HepG2 (cell line): ENCODE measurements at regions not wholly inside any gene's neighbourhood (a gene's known extent, or its start where the extent isn't known, plus 50 kb on each side); places are given as distances from the start of the nearest gene placed in this dataset.

ENCODE experiments used
- ADNP ChIP-seq: sonication (generic); formaldehyde crosslinking; IDR thresholded peaks from 2 replicates; pipeline ENCODE4 v1.4.0; 2020; ENCODE audit warnings: missing genetic modification reagents
- ARNTL ChIP-seq: sonication (generic); formaldehyde crosslinking; IDR thresholded peaks from 2 replicates; pipeline ENCODE4 v1.4.0; 2020; ENCODE audit warnings: mild to moderate bottlenecking, missing genetic modification reagents
- ATF1 ChIP-seq: IDR thresholded peaks from 2 replicates; pipeline ENCODE4 v1.6.1; 2016; ENCODE audit warnings: mild to moderate bottlenecking, control low read depth
- CBX5 ChIP-seq: sonication (generic); formaldehyde crosslinking; IDR thresholded peaks from 2 replicates; pipeline ENCODE4 v1.4.0; 2020; ENCODE audit warnings: missing genetic modification reagents, borderline replicate concordance
- ESRRA ChIP-seq: sonication (generic); formaldehyde crosslinking; IDR thresholded peaks from 2 replicates; pipeline ENCODE4 v1.5.1; 2020; ENCODE audit warnings: mild to moderate bottlenecking, low read depth, missing genetic modification reagents
- HCFC1 ChIP-seq: fragments of 150-350 bp; IDR thresholded peaks from 2 replicates; pipeline ENCODE4 v1.6.1; 2014; ENCODE audit warnings: low read depth, low read length
- MEIS2 ChIP-seq: sonication (generic); formaldehyde crosslinking; IDR thresholded peaks from 2 replicates; pipeline ENCODE4 v1.9.0; 2021; ENCODE audit warnings: mild to moderate bottlenecking, missing genetic modification reagents
- MIXL1 ChIP-seq: IDR thresholded peaks from 2 replicates; pipeline ENCODE4 v1.6.1; 2016
- NCOA5 ChIP-seq: sonication (generic); formaldehyde crosslinking; IDR thresholded peaks from 2 replicates; pipeline ENCODE4 v1.4.0; 2020; ENCODE audit warnings: missing genetic modification reagents
- NFE2L2 ChIP-seq: fragments of 150-350 bp; IDR thresholded peaks from 2 replicates; pipeline ENCODE4 v1.6.1; 2014; ENCODE audit warnings: low read length
- PLRG1 ChIP-seq: fragments of 450-650 bp; conservative IDR thresholded peaks from 2 replicates; pipeline ENCODE4 v1.6.1; 2016
- SMAD3 ChIP-seq: sonication (generic); formaldehyde crosslinking; IDR thresholded peaks from 2 replicates; pipeline ENCODE4 v1.4.0; 2020; ENCODE audit warnings: missing genetic modification reagents
- SPEN ChIP-seq: sonication (generic); formaldehyde crosslinking; IDR thresholded peaks from 2 replicates; pipeline ENCODE4 v1.5.1; 2020; ENCODE audit warnings: low read depth, mild to moderate bottlenecking, missing genetic modification reagents
- TBX3 ChIP-seq: fragments of 450-650 bp; IDR thresholded peaks from 2 replicates; pipeline ENCODE4 v1.6.1; 2017; ENCODE audit warnings: antibody characterized with exemption, mild to moderate bottlenecking, inconsistent platforms, borderline replicate concordance
- TFE3 ChIP-seq: IDR thresholded peaks from 2 replicates; pipeline ENCODE4 v1.6.1; 2016
- ZNF253 ChIP-seq: sonication (generic); formaldehyde crosslinking; IDR thresholded peaks from 2 replicates; pipeline ENCODE4 v1.8.0; 2022; ENCODE audit warnings: mild to moderate bottlenecking, missing genetic modification reagents, borderline replicate concordance
- ZNF547 ChIP-seq: sonication (generic); formaldehyde crosslinking; IDR thresholded peaks from 2 replicates; pipeline ENCODE4 v1.5.1; 2020; ENCODE audit warnings: mild to moderate bottlenecking, missing genetic modification reagents
- ZNF616 ChIP-seq: sonication (generic); formaldehyde crosslinking; IDR thresholded peaks from 2 replicates; pipeline ENCODE4 v1.5.0; 2020; ENCODE audit warnings: low read depth, mild to moderate bottlenecking, missing genetic modification reagents
- ZNF776 ChIP-seq: sonication (generic); formaldehyde crosslinking; IDR thresholded peaks from 2 replicates; pipeline ENCODE4 v1.4.0; 2020; ENCODE audit warnings: mild to moderate bottlenecking, missing genetic modification reagents
- TF ChIP-seq, protein P1 (sequence below): sonication (generic); formaldehyde crosslinking; IDR thresholded peaks from 2 replicates; pipeline ENCODE4 v1.4.0; 2020; ENCODE audit warnings: mild to moderate bottlenecking, missing genetic modification reagents
- TF ChIP-seq, protein P2 (sequence below): sonication (generic); formaldehyde crosslinking; IDR thresholded peaks from 2 replicates; pipeline ENCODE4 v1.8.1; 2023; ENCODE audit warnings: missing genetic modification reagents, inconsistent platforms, borderline replicate concordance

- TF ChIP-seq, protein P1, sequence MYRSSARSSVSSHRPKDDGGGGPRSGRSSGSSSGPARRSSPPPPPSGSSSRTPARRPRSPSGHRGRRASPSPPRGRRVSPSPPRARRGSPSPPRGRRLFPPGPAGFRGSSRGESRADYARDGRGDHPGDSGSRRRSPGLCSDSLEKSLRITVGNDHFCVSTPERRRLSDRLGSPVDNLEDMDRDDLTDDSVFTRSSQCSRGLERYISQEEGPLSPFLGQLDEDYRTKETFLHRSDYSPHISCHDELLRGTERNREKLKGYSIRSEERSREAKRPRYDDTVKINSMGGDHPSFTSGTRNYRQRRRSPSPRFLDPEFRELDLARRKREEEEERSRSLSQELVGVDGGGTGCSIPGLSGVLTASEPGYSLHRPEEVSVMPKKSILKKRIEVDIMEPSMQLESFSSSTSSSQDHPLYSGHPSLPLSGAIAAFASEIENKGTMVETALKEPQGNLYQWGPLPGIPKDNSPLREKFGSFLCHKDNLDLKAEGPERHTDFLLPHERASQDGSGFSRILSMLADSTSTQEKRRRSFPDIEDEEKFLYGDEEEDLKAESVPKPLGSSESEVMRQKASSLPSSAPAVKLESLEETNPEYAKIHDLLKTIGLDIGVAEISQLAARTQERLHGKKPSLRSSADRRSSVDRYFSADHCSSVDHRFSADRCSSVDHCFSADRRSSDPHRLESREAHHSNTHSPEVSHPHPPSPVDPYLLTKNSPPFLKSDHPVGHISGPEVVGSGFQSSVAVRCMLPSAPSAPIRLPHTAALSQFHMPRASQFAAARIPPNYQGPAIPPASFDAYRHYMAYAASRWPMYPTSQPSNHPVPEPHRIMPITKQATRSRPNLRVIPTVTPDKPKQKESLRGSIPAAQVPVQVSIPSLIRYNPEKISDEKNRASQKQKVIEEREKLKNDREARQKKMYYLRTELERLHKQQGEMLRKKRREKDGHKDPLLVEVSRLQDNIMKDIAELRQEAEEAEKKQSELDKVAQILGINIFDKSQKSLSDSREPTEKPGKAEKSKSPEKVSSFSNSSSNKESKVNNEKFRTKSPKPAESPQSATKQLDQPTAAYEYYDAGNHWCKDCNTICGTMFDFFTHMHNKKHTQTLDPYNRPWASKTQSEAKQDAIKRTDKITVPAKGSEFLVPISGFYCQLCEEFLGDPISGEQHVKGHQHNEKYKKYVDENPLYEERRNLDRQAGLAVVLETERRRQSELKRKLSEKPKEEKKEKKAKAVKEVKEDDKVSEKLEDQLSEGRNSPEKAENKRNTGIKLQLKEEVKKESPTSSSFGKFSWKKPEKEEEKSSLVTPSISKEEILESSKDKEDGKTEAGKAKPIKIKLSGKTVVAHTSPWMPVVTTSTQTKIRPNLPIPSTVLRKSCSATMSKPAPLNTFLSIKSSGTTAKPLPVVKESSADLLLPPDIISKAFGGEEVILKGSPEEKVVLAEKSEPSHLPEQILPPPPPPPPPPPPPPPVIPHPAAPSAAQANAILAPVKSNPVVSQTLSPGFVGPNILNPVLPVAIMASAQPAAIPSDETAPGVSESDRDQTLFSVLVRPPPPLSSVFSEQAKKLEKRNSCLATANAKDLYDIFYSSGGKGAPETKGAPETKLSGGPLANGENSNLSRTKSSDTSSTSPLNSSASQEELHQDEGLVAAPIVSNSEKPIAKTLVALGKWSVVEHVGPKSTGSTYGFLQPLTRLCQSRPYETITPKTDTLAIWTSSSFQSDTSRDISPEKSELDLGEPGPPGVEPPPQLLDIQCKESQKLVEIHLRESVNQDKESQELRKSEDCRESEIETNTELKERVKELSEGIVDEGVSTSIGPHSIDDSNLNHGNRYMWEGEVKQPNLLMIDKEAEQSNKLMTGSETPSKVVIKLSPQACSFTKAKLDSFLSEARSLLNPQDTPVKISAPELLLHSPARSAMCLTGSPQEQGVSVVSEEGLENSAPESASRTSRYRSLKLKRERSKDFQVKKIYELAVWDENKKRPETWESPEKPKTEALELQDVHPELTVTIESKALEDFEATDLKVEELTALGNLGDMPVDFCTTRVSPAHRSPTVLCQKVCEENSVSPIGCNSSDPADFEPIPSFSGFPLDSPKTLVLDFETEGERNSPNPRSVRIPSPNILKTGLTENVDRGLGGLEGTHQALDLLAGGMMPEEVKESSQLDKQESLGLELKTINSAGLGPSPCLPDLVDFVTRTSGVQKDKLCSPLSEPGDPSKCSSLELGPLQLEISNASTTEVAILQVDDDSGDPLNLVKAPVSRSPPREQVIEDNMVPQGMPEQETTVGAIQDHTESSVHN (CRISPR knock-in tag) = no peak
- TF ChIP-seq CBX5 (CRISPR knock-in tag) (peak; percentile 30; the same call in 1 of the 2 replicates), ESRRA (CRISPR knock-in tag) (no peak; the same call in 1 of the 2 replicates), ZNF776 (no peak), HCFC1 (no peak), ZNF616 (CRISPR knock-in tag) (no peak), SMAD3 (CRISPR knock-in tag) (peak; percentile 53; the same call in 1 of the 2 replicates), PLRG1 (no peak), ATF1 (CRISPR knock-in tag) (no peak), NFE2L2 (no peak), TFE3 (CRISPR knock-in tag) (peak; percentile 97), MEIS2 (CRISPR knock-in tag) (peak; percentile 35; the same call in 1 of the 2 replicates), TBX3 (no peak), ADNP (CRISPR knock-in tag) (no peak), MIXL1 (CRISPR knock-in tag) (peak; percentile 58), SPEN (CRISPR knock-in tag) (no peak), ZNF253 (CRISPR knock-in tag) (no peak), NCOA5 (CRISPR knock-in tag) (no peak), ARNTL (CRISPR knock-in tag) (no peak), ZNF547 (CRISPR knock-in tag) (no peak)
- TF ChIP-seq, protein P2, sequence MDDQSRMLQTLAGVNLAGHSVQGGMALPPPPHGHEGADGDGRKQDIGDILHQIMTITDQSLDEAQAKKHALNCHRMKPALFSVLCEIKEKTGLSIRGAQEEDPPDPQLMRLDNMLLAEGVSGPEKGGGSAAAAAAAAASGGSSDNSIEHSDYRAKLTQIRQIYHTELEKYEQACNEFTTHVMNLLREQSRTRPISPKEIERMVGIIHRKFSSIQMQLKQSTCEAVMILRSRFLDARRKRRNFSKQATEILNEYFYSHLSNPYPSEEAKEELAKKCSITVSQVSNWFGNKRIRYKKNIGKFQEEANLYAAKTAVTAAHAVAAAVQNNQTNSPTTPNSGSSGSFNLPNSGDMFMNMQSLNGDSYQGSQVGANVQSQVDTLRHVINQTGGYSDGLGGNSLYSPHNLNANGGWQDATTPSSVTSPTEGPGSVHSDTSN (CRISPR knock-in tag) = no peak
These were observed 106.5 kb upstream of the GADD45A start (continued) for GRCh38 chr1:67578397-67579020.
